HG03378 (cell line): ENCODE measurements at regions not wholly inside any gene's neighbourhood (a gene's known extent, or its start where the extent isn't known, plus 50 kb on each side); places are given as distances from the start of the nearest gene placed in this dataset.
"Not testable (repeated sequence)": the region's sequence is repeated elsewhere in the genome, so short reads cannot be mapped to it uniquely, and the experiment has no call there.

ENCODE experiments used
- ATAC-seq: cut with Tn5 transposase; IDR thresholded peaks from one replicate; pipeline ENCODE4 v1.9.1; 2021; ENCODE audit warnings: mild to moderate bottlenecking, moderate library complexity; ENCODE audit not compliant: unreplicated experiment

DNA sequence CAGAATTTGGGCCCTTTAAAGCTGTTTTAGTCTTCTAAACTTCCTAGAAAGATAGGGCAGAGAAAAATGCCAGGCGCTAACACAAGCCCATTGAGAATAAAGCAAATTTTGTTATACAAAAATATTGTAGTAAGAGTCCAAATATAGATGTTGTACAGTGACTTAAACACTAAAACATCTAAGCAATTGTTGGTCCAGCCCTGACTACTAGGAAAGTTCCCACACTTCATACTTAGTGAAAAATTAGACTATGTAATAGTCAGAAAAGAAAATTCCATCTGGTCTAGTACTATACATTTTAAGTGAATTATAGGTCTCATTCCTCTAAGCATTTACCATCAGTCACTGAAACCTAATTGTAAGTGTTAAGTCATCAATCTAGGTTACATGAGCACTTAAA, 1518.3 kb upstream of the SLC10A2 start:
- no peak for ATAC-seq

DNA sequence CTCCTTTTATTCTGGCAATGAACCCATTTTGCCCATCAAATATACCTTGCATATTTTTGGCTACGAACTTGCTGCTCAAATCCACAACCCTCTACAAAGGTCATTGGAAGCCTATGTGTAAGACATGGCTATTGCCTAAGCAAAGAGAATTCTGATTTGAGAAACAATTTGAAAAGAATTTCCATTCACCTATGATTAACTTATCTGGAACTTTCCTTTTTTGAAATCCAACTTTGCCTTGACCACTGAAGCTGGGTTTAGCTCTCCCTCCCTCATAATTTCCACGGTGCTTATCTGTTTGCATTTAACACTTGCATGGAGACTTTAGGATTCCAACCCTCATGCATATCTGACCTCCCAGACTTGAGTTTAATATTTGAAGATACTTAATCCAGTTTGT, 1514.7 kb upstream of the SLC10A2 start:
- no peak for ATAC-seq

DNA sequence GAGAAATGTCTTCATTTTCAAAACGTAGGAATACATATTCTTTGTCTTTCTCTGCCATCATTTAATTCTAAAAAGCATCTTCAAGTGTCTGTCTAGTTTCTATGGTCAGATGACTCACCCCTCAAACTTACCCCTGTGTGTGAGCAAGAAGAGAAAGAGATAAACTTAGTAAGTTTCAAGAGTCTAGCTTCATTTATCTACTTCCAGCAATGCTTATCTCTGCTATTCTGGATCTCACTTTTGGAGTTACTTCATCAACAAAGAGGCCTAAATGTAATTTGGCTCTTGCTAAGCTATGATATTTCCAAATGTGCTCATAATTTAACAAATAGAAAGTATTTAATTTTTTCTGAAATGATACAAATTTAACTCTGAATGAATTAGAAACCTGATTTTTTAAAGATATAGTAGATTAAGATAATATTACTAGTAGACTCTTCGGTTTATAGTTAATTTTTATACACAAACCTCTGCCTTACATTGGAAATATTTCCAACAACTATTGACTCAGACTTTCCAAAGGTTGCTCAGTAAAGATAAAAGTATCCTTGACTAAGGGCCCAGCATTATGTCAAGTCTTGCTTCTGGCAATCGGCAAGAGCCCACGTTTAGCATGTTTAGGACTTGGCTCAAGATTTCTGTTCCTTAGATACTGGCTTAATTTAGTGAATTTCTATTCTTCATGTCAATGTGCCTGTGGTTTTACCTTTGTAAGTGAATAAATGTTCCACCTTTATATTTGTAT, 1511.0 kb upstream of the SLC10A2 start:
- ATAC-seq = no peak

DNA sequence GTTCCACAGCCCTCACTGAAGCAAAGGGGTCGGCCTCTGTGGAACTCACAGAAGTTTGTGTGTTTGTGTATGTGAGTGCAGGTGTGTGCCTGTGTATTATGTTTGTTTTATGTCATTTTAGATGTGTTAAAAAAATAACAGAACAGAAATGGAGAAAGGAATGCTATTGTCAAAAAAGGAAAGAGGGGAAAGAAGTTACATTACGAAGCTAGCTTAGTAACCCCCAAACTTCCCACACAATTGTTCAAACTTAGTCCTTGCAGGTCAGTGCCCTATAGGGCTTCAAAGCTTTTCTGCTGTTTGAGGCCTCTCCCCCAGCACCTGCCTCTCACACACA, 1505.6 kb upstream of the SLC10A2 start:
- no peak for ATAC-seq

DNA sequence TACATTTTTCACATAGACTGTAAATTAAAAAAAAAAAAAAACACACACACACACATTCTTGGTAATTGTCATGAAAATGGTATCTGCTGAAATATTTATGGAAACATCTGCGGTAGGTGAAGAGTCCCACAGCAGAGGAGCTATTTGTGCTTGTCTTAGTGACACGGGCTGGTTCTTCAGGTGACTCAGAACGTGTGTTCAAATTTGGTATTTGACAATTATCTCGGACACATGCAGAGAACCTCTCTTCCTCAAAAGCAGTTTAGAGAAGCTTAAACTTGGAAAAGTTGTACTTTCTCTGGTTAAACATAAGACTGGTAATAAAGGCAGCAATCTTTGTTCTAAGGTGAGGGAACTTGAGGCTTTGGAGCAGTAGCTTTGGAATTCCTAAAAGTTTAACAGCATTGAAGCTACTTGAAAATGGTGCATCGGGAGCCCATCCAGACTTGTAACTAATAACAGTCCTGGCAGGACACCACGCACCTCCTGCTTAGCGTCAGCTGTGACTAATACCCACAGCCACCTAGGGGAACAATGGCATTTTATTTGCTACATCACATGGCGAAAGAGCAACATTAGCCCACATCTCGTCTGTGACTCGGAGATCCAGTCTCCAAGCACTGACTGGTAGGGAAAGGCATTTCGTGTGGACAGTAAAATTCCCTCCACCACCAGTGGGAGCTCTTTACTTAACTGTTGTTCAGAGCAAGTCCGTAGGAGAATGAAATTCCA, 1505.1 kb upstream of the SLC10A2 start:
- no peak for ATAC-seq

DNA sequence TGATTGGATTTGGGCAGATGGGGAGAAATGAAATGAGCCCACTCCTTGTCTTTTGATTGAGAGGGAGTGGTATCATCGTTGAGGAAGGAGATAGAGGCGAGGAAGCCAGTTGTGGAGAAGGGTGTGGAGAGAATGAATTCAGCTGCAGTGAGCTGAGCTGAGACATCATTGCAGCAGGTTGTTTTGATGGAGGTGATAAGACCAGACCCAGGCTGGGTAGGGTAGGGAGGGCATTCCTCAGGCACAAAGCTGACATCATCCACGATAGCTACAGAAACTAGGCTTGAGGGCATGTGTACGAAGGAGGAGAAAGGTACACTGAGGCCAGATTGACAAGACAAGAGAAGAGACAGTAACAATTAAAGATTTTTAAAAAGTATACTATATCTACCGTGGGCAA, 1500.9 kb upstream of the SLC10A2 start:
- ATAC-seq = no peak

DNA sequence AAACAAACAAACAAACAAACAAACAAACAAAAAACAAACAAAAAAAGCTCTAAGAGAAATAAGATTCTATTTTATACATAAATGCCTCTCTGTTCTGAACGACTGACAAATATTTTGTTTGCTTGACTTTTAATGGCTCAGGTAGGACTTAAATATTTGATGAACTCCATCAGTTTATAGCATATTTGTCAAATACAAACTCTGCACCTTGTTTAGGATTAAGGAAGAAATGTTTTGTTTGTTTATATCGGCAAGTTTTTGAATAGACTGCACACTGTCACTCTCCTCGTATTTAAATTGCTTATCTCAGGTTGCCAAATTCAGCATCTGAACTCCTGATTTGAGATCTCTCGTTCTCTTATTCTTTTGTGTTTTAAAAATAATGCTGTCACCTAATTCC, 1499.7 kb upstream of the SLC10A2 start:
- ATAC-seq = no peak

DNA sequence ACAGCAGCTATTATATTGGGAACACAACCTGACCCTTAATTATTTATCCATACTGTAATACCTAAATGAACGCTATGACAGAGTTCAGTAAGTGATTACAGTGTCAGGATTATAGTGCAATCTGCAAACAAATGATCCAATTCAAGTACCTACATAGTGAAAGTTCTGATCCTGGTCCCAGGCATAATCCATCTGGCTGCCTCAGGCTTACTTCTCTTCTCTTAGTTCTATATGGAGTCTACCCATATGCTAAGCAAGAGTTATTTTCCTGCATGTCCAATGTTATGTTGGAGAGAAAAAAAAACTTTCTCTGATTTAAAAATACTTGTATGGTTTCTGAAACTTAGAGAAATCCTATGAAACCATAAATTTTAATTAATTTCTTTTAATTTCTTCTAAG, 1487.7 kb upstream of the SLC10A2 start:
- no peak for ATAC-seq

DNA sequence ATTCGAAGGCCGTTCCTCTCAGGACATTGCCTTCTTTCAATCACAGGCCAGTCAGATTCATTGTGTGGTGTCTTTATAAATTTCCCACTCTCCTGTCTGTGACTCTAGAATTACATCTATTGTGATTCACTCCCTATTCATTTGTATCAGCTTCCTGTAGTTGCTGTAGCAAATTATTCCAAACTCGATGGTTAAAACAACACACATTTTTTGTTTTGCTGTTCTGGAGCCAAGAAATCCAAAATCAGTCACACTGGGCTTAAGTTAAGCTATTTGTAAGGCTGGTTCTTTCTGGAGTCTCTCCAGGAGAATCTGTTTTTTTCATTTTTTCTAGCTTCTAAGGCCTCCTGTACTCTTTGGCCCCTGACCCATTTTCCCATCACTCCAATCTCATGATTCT, 1487.0 kb upstream of the SLC10A2 start:
- ATAC-seq = no peak

DNA sequence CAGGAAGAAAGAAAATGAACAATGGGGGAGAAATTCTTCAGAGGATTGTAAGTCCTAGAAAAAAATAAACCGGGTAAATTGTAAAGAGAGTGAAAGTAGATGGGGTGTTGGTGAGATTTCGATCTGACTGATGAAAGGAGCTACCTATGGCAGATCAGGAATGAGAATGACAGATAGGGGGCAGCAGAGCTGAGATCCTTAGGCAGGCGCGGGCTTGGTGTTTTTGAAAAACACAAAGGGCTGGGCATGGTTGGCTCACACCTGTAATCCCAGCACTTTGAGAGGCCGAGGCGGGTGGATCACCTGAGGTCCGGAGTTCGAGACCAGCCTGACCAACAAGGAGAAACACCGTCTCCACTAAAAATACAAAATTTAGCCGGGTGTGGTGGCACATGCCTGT, 1468.6 kb upstream of the SLC10A2 start:
- no peak for ATAC-seq

DNA sequence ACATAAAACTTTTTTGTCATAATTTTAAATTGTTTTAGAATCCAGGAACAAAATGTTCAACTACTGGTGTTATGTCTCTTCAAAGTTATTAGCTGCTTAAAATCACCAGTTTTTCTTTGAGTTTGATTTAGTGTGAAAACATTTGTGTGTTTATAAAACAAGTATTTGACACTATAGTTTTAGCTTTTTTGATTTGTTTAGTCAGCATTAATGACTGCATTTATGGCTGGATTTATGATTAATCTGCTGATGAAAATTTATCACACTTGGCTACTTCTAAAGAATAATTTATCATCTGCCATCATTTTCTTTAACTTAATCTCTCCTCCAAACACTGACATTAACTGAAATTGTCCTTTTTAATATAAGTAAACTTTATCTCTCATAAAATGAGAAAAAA, 1465.9 kb upstream of the SLC10A2 start:
- no peak for ATAC-seq

DNA sequence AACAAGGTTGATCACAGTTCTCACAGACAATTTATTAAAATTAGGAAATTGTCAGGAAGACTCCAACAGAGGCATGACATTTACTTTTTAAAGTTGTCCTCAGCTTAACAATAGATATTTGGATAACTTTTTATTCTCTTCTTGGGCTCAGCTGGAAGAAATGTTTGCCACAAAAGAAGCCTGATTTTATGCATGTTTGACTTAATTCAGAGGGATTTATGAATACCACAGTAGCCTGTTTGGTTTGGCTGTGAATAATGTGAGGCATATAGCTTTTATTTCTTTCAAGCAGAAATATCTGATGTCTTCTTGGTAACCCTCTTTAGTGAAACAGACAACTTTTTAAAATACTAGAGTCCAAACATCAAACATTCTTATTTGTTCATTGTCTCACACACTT, 1464.5 kb upstream of the SLC10A2 start:
- no peak for ATAC-seq

DNA sequence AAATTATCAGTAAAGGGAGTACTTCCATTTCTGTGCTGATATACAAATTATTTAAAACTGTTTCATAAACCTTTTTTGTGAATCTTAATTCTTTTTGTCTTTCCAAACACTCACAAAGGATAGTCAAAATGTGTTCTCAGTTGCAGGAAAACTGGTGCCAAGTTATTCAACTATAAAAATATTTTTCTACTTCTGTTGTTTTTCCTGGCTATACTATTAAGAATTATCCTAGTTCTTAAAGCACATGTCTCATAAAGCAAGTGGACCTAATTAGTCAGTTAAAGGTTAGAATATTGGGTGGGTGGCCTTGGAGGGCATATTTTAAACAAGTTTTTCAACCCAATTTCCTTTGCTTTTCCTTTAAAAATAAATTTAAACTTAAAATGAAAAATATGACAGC, 1460.3 kb upstream of the SLC10A2 start:
- no peak for ATAC-seq

DNA sequence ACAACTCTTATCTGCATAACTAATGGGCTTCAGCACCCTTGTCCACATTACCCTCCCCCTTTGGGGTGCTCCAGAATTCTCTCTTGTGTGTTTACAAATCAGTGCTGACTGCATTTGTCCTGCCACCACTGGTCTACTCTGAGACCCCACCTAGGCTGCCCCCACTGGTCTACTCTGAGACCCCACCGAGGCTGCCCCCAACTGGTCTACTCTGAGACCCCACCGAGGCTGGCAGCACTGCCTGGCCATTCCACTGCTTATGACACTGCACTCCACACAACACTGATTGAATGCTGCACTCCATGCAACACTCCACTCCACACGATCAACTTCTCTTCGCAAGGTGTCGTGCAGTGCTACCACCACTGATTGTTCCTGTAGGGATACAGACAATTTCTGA, 1459.2 kb upstream of the SLC10A2 start:
- no peak for ATAC-seq

DNA sequence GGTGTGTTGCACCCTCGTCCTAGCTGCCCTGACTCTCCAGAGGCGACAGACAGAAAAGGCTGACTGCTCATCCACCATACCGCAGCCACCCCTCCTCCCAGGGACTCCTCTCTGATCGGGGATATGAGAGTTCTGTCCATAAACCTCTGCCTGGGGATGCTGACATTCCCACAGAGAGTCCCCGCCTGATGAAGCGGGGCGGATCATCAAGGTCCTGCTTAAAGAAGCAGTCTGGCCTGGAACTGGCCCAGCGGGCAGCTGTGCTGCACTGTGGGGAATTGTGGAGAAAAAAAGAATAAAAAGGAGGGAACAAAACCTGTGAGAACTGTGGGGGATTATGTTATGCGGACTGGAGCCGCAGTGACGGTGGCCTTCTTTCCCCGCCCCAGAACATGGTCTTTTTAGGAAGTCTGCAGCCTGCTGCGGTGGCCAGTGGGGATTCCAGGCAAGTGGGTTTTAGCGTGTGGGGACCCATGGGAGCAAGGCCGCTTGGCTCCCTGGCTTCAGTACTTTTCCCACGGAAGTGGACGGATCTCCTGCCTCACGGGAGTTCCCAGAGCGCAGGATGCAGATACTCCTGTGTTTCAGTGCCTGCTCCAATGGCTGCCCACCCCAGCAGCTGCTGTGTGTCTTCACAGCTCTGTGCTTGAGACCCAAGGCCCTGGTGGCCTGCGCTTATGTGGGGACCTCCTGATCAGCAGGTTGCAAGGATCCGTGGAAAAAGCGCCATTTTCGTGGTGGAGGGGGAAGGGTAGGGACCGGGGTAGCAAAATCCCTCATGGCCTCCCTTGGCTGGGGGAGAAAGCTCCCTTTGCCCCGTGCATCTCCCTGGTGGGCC, 1456.2 kb upstream of the SLC10A2 start:
- ATAC-seq = no peak

DNA sequence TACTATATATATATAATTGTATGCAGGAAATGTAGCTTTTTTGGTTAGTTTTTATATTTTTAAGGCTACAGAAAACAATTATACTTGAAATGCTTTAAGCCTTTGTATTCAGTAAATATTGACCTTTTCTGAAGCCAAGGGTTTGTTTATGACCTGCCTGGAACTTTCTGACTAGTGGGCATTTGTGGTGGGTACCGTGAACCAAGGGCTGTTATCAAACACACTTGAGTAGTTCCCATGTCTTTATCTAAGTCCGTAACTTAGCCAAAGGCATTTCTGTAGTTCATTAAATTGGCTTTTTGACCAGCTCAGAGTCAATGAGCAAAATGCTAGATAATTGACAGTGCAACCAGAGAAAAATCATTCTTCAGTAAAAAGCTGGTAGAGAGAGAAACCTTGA, 1444.2 kb upstream of the SLC10A2 start:
- no peak for ATAC-seq

DNA sequence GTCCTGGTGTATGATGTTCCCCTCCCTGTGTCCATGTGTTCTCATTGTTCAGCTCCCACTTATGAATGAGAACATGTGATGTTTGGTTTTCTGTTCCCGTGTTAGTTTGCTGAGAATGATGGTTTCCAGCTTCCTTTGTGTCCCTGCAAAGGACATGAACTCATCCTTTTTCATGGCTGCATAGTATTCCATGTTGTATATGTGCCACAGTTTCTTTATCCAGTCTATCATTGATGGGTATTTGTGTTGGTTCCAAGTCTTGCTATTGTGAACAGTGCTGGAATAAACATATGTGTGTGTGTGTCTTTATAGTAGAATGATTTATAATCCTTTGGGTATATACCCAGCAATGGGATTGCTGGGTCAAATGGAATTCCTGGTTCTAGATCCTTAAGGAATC, 1427.3 kb upstream of the SLC10A2 start:
- ATAC-seq = not testable (repeated sequence)

DNA sequence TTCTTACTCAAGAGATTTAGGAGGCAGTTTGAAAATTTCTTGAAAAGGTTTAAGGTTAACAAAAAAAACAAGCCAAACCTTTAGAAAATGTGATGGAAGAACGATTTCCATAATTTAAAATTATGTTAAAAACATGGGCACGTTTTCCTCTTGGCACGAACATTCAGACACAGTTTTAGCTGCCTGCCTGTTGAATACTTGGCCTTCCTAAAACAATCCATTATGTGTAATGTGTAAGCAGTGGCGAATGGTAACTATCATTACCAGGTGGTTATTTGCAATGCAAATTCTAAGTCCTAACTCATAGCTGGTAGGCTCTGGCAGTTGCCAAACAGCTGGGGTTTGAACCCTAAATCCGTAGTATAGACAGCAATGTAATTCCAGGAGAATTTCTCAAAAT, 1425.7 kb upstream of the SLC10A2 start:
- no peak for ATAC-seq

DNA sequence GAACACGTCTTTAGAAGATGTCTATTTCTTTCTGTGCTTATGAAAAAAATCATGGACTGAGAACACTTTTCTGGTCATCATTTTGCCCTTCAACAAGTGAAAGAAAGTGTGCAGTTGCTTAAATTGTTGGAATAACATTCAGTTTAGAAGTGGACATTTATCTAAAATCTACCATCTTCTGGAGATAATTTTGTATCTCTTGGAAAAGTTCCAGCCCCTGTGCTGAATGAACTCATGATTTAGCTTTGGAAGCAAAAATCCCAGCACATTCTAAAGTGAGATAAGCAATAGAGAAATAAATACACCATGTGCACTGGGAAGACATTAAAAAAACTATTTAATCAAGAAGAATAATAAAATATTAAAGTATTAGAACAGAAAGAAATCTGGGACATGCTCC, 1420.8 kb upstream of the SLC10A2 start:
- no peak for ATAC-seq

DNA sequence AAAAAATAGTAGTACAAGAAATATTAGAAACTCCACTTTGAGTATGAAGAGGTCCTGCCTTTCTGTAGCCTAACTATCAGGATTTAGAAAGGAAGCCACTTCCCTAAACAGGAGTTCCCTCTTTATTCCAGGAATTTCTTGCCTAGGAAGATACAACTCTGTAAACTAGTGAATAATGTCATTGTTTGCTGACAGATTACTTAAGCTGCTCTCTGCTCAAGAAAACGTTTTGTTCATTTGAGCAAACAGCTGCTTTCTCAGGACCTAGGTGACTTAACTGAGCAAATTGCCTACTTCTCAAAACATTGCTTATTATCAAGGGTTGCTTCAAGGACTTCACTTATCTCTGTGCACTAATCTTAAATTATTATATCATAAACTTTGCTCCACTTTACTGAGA, 1419.4 kb upstream of the SLC10A2 start:
- no peak for ATAC-seq

DNA sequence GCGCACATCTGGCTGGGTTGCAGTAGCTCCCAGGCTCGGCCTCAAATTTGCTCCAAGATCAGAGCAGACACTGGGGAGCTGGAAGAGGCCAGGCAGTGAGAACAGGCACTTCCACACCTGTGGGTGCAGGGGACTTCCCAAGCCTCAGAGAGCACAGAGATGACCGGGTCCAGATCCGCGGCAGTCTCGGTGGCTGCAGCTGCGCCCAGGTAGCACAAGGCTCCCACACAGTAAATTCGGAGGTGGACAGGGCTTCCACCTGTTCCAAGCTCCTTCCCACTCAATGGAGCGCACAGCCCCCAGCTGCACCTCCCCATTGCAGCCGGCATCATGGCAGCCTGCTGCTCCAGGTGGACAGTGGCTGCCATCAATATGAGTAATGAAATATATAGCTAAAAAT, 1417.4 kb upstream of the SLC10A2 start:
- no peak for ATAC-seq

DNA sequence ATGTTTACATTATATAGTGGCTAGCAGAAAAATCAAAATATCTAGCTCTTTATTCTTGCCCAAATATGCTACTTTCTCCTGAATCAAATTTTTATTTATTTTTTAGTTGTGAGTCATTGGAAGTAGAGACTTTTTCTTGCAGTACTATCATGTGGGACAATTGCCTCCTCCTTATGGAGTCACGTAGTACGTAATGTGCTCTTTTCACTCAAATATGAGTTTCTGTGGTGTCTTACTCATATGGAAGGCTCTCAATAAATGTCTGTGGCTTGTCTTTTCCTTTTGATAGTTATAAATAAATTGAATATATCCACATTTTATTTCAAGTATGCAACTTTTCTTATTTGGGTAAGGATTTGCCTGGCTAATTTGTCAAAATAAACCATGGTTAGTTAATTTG, 1411.0 kb upstream of the SLC10A2 start:
- no peak for ATAC-seq
